ENCODE measurements at regions not wholly inside any gene's neighbourhood (a gene's known extent, or its start where the extent isn't known, plus 50 kb on each side); places are given as distances from the start of the nearest gene placed in this dataset.

DNA sequence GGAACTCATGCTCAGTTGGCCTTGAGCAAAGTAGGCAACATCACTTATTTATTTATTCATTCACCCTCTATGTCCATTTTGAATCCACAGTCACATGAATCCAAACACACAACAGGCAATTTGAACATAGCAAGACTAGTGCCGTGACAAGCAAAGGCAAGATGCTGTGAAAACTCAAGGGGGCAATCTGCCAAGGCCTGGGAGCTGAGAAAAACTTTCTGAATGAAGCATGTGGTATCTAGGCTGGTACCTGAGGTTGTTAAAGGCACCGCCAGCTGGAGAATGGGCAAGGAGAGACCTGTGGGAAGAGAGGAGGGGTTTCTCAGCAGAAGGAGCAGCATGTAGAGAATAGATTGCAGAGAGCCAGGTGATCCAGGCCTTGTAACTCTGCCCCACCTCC lies 98.3 kb upstream of the ATP10B start:
- DNase-seq: no peak
- Histone ChIP-seq H3K36me3 (no peaks in the 10 kb centered on the region), H3K4me3 (no peak overlapping the region), H3K27ac (no peak overlapping the region), H3K27me3 (replicated peaks in 1 of 7) (no peaks in the 10 kb centered on the region), H3K9me3 (peaks cover 0 to 15% (median 4%) of the 10 kb centered on the region in 8 donors), H3K4me1 (no peaks in the 10 kb centered on the region)
- WGBS, 5 donors: 51 to 85% (median 67%) methylated on average over 2 of the region's 2 CpGs
- TF ChIP-seq POLR2A (IDR thresholded peaks at IDR 0.05): no peak
- TF ChIP-seq POLR2AphosphoS5 (IDR thresholded peaks at IDR 0.05): no peak
- TF ChIP-seq, protein P1, sequence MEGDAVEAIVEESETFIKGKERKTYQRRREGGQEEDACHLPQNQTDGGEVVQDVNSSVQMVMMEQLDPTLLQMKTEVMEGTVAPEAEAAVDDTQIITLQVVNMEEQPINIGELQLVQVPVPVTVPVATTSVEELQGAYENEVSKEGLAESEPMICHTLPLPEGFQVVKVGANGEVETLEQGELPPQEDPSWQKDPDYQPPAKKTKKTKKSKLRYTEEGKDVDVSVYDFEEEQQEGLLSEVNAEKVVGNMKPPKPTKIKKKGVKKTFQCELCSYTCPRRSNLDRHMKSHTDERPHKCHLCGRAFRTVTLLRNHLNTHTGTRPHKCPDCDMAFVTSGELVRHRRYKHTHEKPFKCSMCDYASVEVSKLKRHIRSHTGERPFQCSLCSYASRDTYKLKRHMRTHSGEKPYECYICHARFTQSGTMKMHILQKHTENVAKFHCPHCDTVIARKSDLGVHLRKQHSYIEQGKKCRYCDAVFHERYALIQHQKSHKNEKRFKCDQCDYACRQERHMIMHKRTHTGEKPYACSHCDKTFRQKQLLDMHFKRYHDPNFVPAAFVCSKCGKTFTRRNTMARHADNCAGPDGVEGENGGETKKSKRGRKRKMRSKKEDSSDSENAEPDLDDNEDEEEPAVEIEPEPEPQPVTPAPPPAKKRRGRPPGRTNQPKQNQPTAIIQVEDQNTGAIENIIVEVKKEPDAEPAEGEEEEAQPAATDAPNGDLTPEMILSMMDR (IDR thresholded peaks at IDR 0.05 in 8 of 11, conservative IDR thresholded peaks at IDR 0.05 in 3 of 11): no peak
- intact Hi-C loops (cut with DNase I; ENCODE audit: low total_unique reads): no loop called here

GRCh38 chr5:160940725-160941124 lies 88.7 kb upstream of the ATP10B start:
- intact Hi-C loops (cut with DNase I; ENCODE audit: low total_unique reads): no loop called here
- no peak overlapping the region for H3K27ac ChIP-seq
- whole genome bisulfite sequencing, 5 donors: 83 to 95% (median 88%) methylated on average over 5 of the region's 5 CpGs
- H3K27me3 ChIP-seq (replicated peaks in 1 of 7): no peaks in the 10 kb centered on the region
- no peaks in the 10 kb centered on the region for H3K4me1 ChIP-seq
- no peak for DNase-seq
- H3K4me3 ChIP-seq: no peak overlapping the region
- H3K9me3 ChIP-seq: peaks cover 0 to 4% (median 0%) of the 10 kb centered on the region in 8 donors
- TF ChIP-seq, protein P1 (IDR thresholded peaks at IDR 0.05 in 8 of 11, conservative IDR thresholded peaks at IDR 0.05 in 3 of 11): no peak
- TF ChIP-seq POLR2A (IDR thresholded peaks at IDR 0.05) (no peak), POLR2AphosphoS5 (IDR thresholded peaks at IDR 0.05) (no peak)
- no peaks in the 10 kb centered on the region for H3K36me3 ChIP-seq

- no peak overlapping the region for H3K27ac ChIP-seq
- no peaks in the 10 kb centered on the region for H3K27me3 ChIP-seq (replicated peaks in 1 of 7)
- H3K4me3 ChIP-seq: no peak overlapping the region
- no peak for DNase-seq
- H3K36me3 ChIP-seq: no peaks in the 10 kb centered on the region
- no peak for TF ChIP-seq POLR2AphosphoS5 (IDR thresholded peaks at IDR 0.05)
- 40 to 65% (median 54%) methylated on average over 4 of the region's 4 CpGs for WGBS, 5 donors
- H3K4me1 ChIP-seq: no peaks in the 10 kb centered on the region
- intact Hi-C loops (cut with DNase I; ENCODE audit: low total_unique reads): no loop called here
- H3K9me3 ChIP-seq: peaks cover 0 to 4% (median 0%) of the 10 kb centered on the region in 8 donors
Measured at GRCh38 chr5:160938532-160938931, 86.5 kb upstream of the ATP10B start.

- intact Hi-C loops (cut with DNase I; ENCODE audit: low total_unique reads): no loop called here
- TF ChIP-seq POLR2A (IDR thresholded peaks at IDR 0.05) (no peak), POLR2AphosphoS5 (IDR thresholded peaks at IDR 0.05) (no peak)
- TF ChIP-seq, protein P1 (IDR thresholded peaks at IDR 0.05 in 8 of 11, conservative IDR thresholded peaks at IDR 0.05 in 3 of 11): no peak
Measured at GRCh38 chr5:160937570-160937969, 85.6 kb upstream of the ATP10B start.

DNA sequence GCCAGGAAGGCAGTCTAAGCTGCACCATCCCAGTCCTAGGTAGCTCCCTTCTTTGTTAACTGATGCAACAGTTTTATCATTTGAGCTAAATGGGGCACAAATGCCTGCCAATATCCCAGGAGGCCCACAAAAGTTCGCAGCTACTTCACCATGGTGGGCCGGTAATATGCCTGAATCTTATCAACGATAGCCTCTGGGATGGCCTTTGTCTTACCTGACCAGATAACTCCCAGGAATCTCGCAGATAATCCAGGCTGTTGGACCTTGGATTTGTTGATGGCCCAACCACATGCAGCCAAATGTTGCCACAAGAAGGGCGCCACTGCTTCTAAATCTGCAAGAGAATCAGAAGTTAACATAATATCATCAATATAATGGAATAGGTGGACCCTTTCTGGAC lies 83.8 kb upstream of the ATP10B start:
- intact Hi-C loops (cut with DNase I; ENCODE audit: low total_unique reads): no loop called here
- no peaks in the 10 kb centered on the region for H3K9me3 ChIP-seq
- no peak for DNase-seq
- H3K27ac ChIP-seq: no peak overlapping the region
- no peaks in the 10 kb centered on the region for H3K27me3 ChIP-seq (replicated peaks in 1 of 7)
- H3K4me3 ChIP-seq: no peak overlapping the region
- 82 to 93% (median 91%) methylated on average over 5 of the region's 5 CpGs for WGBS, 5 donors
- no peaks in the 10 kb centered on the region for H3K4me1 ChIP-seq
- no peaks in the 10 kb centered on the region for H3K36me3 ChIP-seq
- TF ChIP-seq, protein P1 (IDR thresholded peaks at IDR 0.05 in 8 of 11, conservative IDR thresholded peaks at IDR 0.05 in 3 of 11): no peak
- TF ChIP-seq POLR2AphosphoS5 (IDR thresholded peaks at IDR 0.05) (no peak), POLR2A (IDR thresholded peaks at IDR 0.05) (no peak)

More at GRCh38 chr5:160937570-160937969, 85.6 kb upstream of the ATP10B start:
- DNase-seq: no peak
- Histone ChIP-seq H3K36me3 (no peaks in the 10 kb centered on the region), H3K4me1 (no peaks in the 10 kb centered on the region), H3K4me3 (no peak overlapping the region), H3K27me3 (replicated peaks in 1 of 7) (no peaks in the 10 kb centered on the region), H3K9me3 (peaks cover 0 to 4% (median 0%) of the 10 kb centered on the region in 8 donors), H3K27ac (no peak overlapping the region)
- 90 to 96% (median 93%) methylated on average over 6 of the region's 6 CpGs for WGBS, 5 donors

Data from spleen (tissue), 11 donors.